Heart right ventricle (tissue), 16 donors: ENCODE measurements at regions not wholly inside any gene's neighbourhood (a gene's known extent, or its start where the extent isn't known, plus 50 kb on each side); places are given as distances from the start of the nearest gene placed in this dataset.

Experiments used
- ATAC-seq, 8 donors: fragments of 200-7000 bp; cut with Tn5 transposase; one replicate each; pipeline ENCODE4 v1.9.1; 2020; ENCODE audit warnings: mild to moderate bottlenecking in 8 of 8, moderate library complexity in 8 of 8, moderate number of reproducible peaks in 1 of 8
- DNase-seq, 2 donors: peaks; one replicate each; pipeline ENCODE4 v3.0.0-alpha.2; 2020
- H3K27ac ChIP-seq, 10 donors: fragments of 200-600 bp; sonication (generic) in 2 of 10; one replicate each; pipeline versions ENCODE4 v1.5.0 to v1.8.0; 2020 to 2022; ENCODE audit warnings: mild to moderate bottlenecking in 3 of 10
- H3K27me3 ChIP-seq, 7 donors: fragments of 200-600 bp; one replicate each; pipeline ENCODE4 v1.8.0; 2021 to 2022; ENCODE audit warnings: mild to moderate bottlenecking in 2 of 7
- H3K36me3 ChIP-seq, 9 donors: fragments of 200-600 bp; sonication (generic) in 1 of 9; one replicate each; pipeline versions ENCODE4 v1.5.0 to v1.8.0; 2020 to 2022; ENCODE audit warnings: mild to moderate bottlenecking in 2 of 9
- H3K4me1 ChIP-seq, 9 donors: fragments of 200-600 bp; sonication (generic) in 1 of 9; one replicate each; pipeline versions ENCODE4 v1.5.0 to v1.8.0; 2020 to 2022; ENCODE audit warnings: mild to moderate bottlenecking in 4 of 9
- H3K4me3 ChIP-seq, 10 donors: fragments of 200-600 bp; sonication (generic) in 2 of 10; one replicate each; pipeline versions ENCODE4 v1.5.0 to v1.8.0; 2020 to 2022; ENCODE audit warnings: mild to moderate bottlenecking in 7 of 10, moderate library complexity in 2 of 10
- H3K9me3 ChIP-seq, 11 donors: fragments of 200-600 bp in 10 of 11; sonication (generic) in 2 of 11; one replicate each; pipeline versions ENCODE4 v1.5.0 to v1.8.0; 2013 to 2022; ENCODE audit warnings: mild to moderate bottlenecking in 2 of 11, control low read depth in 1 of 11, moderate library complexity in 1 of 11
- CTCF ChIP-seq, 9 donors: fragments of 200-600 bp; sonication (generic) in 2 of 9; IDR thresholded peaks; one replicate each; pipeline versions ENCODE4 v1.5.0 to v1.8.0; 2021 to 2022; ENCODE audit warnings: antibody characterized with exemption in 9 of 9, mild to moderate bottlenecking in 5 of 9, moderate library complexity in 1 of 9
- WGBS, 2 donors: extraction: QIAGEN DNeasy Blood & Tissue Kit; methylation state at CpG; one replicate each; pipeline ENCODE4 v1.1.7; 2013; ENCODE audit warnings: inconsistent platforms in 1 of 2; 5-methylcytosine and 5-hydroxymethylcytosine counted together
- intact Hi-C, 10 donors: fragments of 100-400 bp; cut with DNase I; formaldehyde crosslinking; loops; one replicate each; pipeline versions ENCODE4 v1.11.1 to v1.14.2; 2022
- donor health status: Arrhythmogenic right ventricular cardiomyopathy.
- donor health status: ischemic (EF 13 %, LVEDD 7.1; RV severe dilation, severe dysfunction).
- donor health status: healthy with polysubstance abuse.
- donor health status: DM: no; HTN: yes; CAD: no.
- donor health status: DM: no; HTN: no; CAD: no.
- donor health status: ischemic (EF 25% LVEDD 6.9; RV normal size, moderate dysfunction).
- donor health status: ischemic (EF 25% LVEDD 5.7; RV mildly dilated, moderate dysfunction).
- donor health status: healthy.
- donor health status: DM: yes; HTN: yes; CAD: no.
- donor health status: Ischemic cardiomyopathy.
- donor health status: ischemic (EF 35%, LVEDD 5.7; RV mildly dilated, moderate dysfunction).
- donor health status: nonischemic (EF 11% LVEDD 7.7; RV severe dilation, severe dysfunction).
- donor health status: DM: yes; HTN: yes; CAD: no.
- donor health status: PGD.
- donor health status: ischemic (EF 29% LVEDD 5.4; RV normal size, mild dysfunction).
- donor health status: nonischemic (EF 23%, LVEDD 6.1; RV moderate dilation, normal function).

- Histone ChIP-seq H3K4me3 (no peak overlapping the region), H3K4me1 (peaks cover 0 to 35% (median 0%) of the 10 kb centered on the region in 9 donors), H3K36me3 (no peaks in the 10 kb centered on the region), H3K9me3 (peaks cover 0 to 12% (median 0%) of the 10 kb centered on the region in 11 donors), H3K27ac (no peak overlapping the region), H3K27me3 (no peaks in the 10 kb centered on the region)
- intact Hi-C loops: no loop called here
- 77 to 93% methylated on average over 2 of the region's 2 CpGs for WGBS, 2 donors
- no peak for TF ChIP-seq CTCF (IDR thresholded peaks at IDR 0.05)
- ATAC-seq: no peak
- no peak for DNase-seq
Observed at GRCh38 chr9:88923092-88923491, 68.2 kb upstream of the S1PR3 start.

GRCh38 chr9:88923653-88924288 is 67.5 kb upstream of the S1PR3 start:
- ATAC-seq (peak in 1 of 8 donors; percentile 67), DNase-seq (peak in 1 of 2 donors; percentile 15)
- peaks cover 0 to 5% (median 0%) of the 10 kb centered on the region in 11 donors for H3K9me3 ChIP-seq
- H3K27me3 ChIP-seq: no peaks in the 10 kb centered on the region
- WGBS, 2 donors: 75 to 77% methylated on average over 14 of the region's 14 CpGs
- peak overlapping the region in 1 of 10 donors; percentile 67 for H3K27ac ChIP-seq
- intact Hi-C loops: no loop called here
- no peak for TF ChIP-seq CTCF (IDR thresholded peaks at IDR 0.05)
- H3K4me3 ChIP-seq: no peak overlapping the region
- peaks cover 0 to 35% (median 0%) of the 10 kb centered on the region in 9 donors for H3K4me1 ChIP-seq
- H3K36me3 ChIP-seq: no peaks in the 10 kb centered on the region

- DNase-seq (no peak), ATAC-seq (no peak)
- no peaks in the 10 kb centered on the region for H3K36me3 ChIP-seq
- H3K9me3 ChIP-seq: peaks cover 0 to under 1% (median 0%) of the 10 kb centered on the region in 11 donors
- TF ChIP-seq CTCF (IDR thresholded peaks at IDR 0.05): no peak
- no peak overlapping the region for H3K27ac ChIP-seq
- H3K4me3 ChIP-seq: no peak overlapping the region
- H3K27me3 ChIP-seq: no peaks in the 10 kb centered on the region
- intact Hi-C loops: no loop called here
- H3K4me1 ChIP-seq: peaks cover 0 to 35% (median 0%) of the 10 kb centered on the region in 9 donors
- 79 to 86% methylated on average over 5 of the region's 5 CpGs for WGBS, 2 donors
Observed at GRCh38 chr9:88925481-88925880, 65.8 kb upstream of the S1PR3 start.

GRCh38 chr9:88926781-88927505 is 64.3 kb upstream of the S1PR3 start:
- Histone ChIP-seq H3K27ac (no peak overlapping the region), H3K36me3 (no peaks in the 10 kb centered on the region), H3K27me3 (peaks cover 0 to under 1% (median 0%) of the 10 kb centered on the region in 7 donors), H3K9me3 (peaks cover 0 to 8% (median 0%) of the 10 kb centered on the region in 11 donors), H3K4me3 (no peak overlapping the region), H3K4me1 (peaks cover 0 to 33% (median 0%) of the 10 kb centered on the region in 9 donors)
- DNase-seq: no peak
- no peak for ATAC-seq
- intact Hi-C loops: no loop called here
- TF ChIP-seq CTCF (IDR thresholded peaks at IDR 0.05): no peak
- WGBS, 2 donors: 66 to 84% methylated on average over 5 of the region's 5 CpGs
